GM10266 (cell line): ENCODE measurements at regions not wholly inside any gene's neighbourhood (a gene's known extent, or its start where the extent isn't known, plus 50 kb on each side); places are given as distances from the start of the nearest gene placed in this dataset.

ENCODE experiments used
- DNase-seq: peaks from one replicate; pipeline ENCODE4 v3.0.0; 2012; ENCODE audit errors: extremely low spot score
- TF ChIP-seq, protein P1 (sequence below): IDR thresholded peaks from 2 replicates; pipeline ENCODE4 v1.5.1; 2012; ENCODE audit warnings: mild to moderate bottlenecking, low read depth; ENCODE audit not compliant: control insufficient read depth, insufficient read depth; ENCODE audit errors: missing control alignments

GRCh38 chr4:175234162-175234561, 316.0 kb downstream of the ADAM29 start:
- TF ChIP-seq, protein P1, sequence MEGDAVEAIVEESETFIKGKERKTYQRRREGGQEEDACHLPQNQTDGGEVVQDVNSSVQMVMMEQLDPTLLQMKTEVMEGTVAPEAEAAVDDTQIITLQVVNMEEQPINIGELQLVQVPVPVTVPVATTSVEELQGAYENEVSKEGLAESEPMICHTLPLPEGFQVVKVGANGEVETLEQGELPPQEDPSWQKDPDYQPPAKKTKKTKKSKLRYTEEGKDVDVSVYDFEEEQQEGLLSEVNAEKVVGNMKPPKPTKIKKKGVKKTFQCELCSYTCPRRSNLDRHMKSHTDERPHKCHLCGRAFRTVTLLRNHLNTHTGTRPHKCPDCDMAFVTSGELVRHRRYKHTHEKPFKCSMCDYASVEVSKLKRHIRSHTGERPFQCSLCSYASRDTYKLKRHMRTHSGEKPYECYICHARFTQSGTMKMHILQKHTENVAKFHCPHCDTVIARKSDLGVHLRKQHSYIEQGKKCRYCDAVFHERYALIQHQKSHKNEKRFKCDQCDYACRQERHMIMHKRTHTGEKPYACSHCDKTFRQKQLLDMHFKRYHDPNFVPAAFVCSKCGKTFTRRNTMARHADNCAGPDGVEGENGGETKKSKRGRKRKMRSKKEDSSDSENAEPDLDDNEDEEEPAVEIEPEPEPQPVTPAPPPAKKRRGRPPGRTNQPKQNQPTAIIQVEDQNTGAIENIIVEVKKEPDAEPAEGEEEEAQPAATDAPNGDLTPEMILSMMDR = no peak
- no peak for DNase-seq

DNA sequence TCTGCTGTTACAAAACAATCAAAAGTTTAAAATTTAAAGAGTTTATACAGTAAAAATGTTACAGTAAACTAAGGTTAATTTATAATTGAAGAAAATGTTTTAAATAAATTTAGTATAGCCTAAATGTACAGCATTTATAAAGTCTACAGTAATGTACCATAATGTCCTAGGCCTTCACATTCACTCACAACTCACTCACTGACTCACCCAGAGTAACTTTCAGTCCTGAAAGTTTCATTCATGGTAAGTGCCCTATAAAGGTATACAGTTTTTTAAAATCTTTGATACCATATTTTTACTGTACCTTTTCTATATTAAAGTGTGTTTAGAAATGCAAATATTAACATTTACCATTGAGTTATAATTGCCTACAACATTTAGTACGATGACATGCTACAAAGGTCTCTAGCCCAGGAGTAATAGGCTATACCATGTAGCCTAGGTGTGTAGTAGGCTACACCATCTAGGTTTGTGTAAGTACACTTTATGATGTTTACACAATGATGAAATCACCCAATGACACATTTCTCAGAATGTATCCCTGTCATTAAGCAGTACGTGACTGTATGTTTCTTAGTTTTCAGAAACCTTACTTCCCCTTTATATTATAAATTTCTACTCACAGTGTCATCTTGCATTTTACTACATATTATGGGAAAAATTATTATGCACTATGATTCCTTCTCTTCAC, 320.8 kb downstream of the ADAM29 start:
- TF ChIP-seq, protein P1 = no peak
- DNase-seq = no peak

DNA sequence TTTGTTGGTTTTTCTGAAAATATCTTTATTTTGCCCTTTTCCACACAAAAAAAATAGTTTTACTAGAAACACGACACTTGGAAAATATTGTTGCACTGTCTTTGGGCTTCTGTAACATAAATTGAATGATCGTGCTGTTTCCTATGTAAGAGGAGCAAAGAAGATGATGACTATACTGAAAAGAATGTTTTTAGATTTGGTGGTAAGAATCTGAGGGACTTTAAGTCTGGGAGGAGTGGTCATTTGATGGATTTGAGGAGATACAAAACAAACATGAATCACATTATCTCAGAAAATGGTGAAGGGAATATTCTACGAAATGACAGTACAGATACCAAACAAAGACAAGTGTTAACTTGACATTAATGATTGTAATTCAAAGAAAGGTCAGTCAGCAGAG, 328.8 kb downstream of the ADAM29 start:
- TF ChIP-seq, protein P1 = no peak
- no peak for DNase-seq

GRCh38 chr4:175252642-175253041, 334.5 kb downstream of the ADAM29 start:
- DNase-seq = no peak
- TF ChIP-seq, protein P1 = no peak

DNA sequence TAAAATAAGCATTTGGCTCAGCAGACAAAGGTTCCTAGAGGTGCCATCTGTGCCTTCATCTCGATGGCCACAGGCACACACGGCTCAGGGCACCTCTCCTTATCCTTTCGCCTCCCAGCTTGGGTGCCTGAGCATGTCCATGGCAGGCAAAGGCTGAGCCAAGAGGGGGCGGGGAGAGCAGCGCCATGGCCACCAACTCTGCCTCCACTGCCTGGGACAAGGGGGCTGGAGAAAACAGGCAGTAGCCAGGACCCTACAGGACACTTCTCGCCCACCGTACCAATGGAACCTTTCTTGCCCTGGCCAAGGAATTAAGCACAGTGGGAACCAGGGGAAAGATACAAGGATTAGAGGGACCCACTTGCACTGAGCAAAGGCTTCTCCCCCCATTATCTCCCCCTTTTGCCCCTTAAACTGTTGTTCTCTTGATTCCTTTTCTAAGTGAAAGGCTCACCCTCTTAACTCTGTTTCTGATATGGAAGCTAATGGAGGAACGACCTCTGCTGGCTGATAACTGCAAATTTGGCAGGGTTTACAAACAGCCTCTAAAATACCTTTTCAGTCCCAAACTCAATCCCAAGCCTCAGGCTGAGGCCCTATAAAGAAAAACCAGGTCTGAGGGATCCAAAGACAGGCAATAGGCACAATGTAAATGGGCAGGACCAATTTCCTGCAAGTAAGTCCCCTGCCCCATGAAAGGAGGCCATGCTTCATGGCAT, 335.2 kb downstream of the ADAM29 start:
- no peak for DNase-seq
- TF ChIP-seq, protein P1 = no peak

DNA sequence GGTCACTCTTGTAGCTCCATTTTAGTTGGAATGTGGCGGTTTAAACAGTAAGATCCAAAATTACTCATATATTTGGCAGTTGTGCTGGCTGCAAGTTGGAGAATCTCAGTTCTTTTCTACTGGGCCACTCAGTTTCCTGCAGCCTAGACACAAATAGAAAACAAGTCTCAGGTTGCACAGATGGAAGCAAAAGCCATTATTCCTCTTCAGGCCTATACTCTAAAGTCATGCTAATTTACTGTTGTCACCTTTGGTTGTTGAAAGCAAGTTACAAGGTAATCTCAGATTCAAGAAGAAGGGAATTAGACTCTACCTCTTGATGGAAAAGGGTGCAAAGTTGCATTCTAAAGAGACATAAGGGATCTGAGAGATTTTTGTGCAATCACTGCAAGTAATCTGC, 345.4 kb downstream of the ADAM29 start:
- TF ChIP-seq, protein P1 = no peak
- DNase-seq = no peak

DNA sequence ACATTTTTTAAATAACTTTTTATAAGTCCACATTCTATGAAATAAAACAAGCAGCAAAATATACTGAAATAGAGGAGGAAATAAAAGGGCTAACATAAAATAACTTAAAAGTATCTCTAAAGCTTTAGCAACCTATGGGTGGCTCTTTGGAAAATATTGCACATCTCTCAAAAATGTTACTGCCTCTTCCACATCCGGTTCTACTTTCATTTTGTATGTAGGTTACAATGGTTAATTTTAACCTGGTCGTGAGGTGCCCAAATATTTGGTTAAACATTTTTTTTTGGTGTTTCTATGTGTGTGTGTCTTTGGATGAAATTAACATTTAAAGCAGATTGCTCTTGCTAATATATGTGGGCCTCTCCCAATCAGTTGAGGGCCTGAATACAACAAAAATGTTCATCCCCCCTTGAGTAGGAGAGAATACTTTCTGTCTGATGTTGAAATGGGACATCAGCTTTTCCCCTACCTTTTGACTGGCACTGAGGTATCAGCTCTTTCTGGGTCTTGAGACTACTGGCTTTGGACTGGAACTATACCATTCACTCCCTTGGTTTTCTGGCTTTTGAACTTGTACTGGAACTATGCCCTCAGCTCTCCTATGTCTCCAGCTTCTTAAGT, 353.0 kb downstream of the ADAM29 start:
- no peak for DNase-seq
- TF ChIP-seq, protein P1 = no peak
